ENCODE measurements at regions not wholly inside any gene's neighbourhood (a gene's known extent, or its start where the extent isn't known, plus 50 kb on each side); places are given as distances from the start of the nearest gene placed in this dataset.

- TF ChIP-seq POLR2A (IDR thresholded peaks at IDR 0.05) (no peak), CTCF (IDR thresholded peaks at IDR 0.05) (no peak), EP300 (IDR thresholded peaks at IDR 0.05) (no peak), POLR2AphosphoS5 (IDR thresholded peaks at IDR 0.05) (no peak)
Observed at GRCh38 chr1:219000631-219001030, 173.0 kb upstream of the LYPLAL1 start.

Data from upper lobe of left lung (tissue), 4 donors.